Osteocyte (in vitro differentiated cells): ENCODE measurements at regions not wholly inside any gene's neighbourhood (a gene's known extent, or its start where the extent isn't known, plus 50 kb on each side); places are given as distances from the start of the nearest gene placed in this dataset.

Source experiments
- DNase-seq: peaks from one replicate; pipeline ENCODE4 v3.0.0; 2021; ENCODE audit warnings: mixed read lengths; ENCODE audit not compliant: unreplicated experiment; ENCODE audit errors: extremely low spot score
- H3K27ac Mint-ChIP-seq: one replicate; pipeline ENCODE4 v1.8.0; 2021; ENCODE audit warnings: mild to moderate bottlenecking, mixed read lengths; ENCODE audit not compliant: unreplicated experiment
- H3K27me3 Mint-ChIP-seq: one replicate; pipeline ENCODE4 v1.8.0; 2021; ENCODE audit warnings: mixed read lengths; ENCODE audit not compliant: unreplicated experiment
- H3K36me3 Mint-ChIP-seq: one replicate; pipeline ENCODE4 v1.8.0; 2021; ENCODE audit warnings: mixed read lengths; ENCODE audit not compliant: unreplicated experiment
- H3K4me1 Mint-ChIP-seq: one replicate; pipeline ENCODE4 v1.8.0; 2021; ENCODE audit warnings: mixed read lengths; ENCODE audit not compliant: unreplicated experiment
- H3K4me3 Mint-ChIP-seq: one replicate; pipeline ENCODE4 v1.8.0; 2021; ENCODE audit warnings: mild to moderate bottlenecking, moderate library complexity, mixed read lengths; ENCODE audit not compliant: unreplicated experiment
- H3K9me3 Mint-ChIP-seq: one replicate; pipeline ENCODE4 v1.8.0; 2021; ENCODE audit warnings: mixed read lengths; ENCODE audit not compliant: unreplicated experiment
- TF ChIP-seq, protein P1 (sequence below): fragments of 200-600 bp; sonication (generic); IDR thresholded peaks from 2 replicates; pipeline ENCODE4 v1.5.0; 2021; ENCODE audit warnings: antibody characterized with exemption, mild to moderate bottlenecking, moderate library complexity

- Mint-ChIP-seq H3K9me3 (no peaks in the 10 kb centered on the region), H3K4me1 (peaks cover 3% of the 10 kb centered on the region), H3K36me3 (no peaks in the 10 kb centered on the region), H3K27ac (no peak overlapping the region), H3K4me3 (no peak overlapping the region), H3K27me3 (peaks cover 16% of the 10 kb centered on the region)
- TF ChIP-seq, protein P1, sequence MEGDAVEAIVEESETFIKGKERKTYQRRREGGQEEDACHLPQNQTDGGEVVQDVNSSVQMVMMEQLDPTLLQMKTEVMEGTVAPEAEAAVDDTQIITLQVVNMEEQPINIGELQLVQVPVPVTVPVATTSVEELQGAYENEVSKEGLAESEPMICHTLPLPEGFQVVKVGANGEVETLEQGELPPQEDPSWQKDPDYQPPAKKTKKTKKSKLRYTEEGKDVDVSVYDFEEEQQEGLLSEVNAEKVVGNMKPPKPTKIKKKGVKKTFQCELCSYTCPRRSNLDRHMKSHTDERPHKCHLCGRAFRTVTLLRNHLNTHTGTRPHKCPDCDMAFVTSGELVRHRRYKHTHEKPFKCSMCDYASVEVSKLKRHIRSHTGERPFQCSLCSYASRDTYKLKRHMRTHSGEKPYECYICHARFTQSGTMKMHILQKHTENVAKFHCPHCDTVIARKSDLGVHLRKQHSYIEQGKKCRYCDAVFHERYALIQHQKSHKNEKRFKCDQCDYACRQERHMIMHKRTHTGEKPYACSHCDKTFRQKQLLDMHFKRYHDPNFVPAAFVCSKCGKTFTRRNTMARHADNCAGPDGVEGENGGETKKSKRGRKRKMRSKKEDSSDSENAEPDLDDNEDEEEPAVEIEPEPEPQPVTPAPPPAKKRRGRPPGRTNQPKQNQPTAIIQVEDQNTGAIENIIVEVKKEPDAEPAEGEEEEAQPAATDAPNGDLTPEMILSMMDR = no peak
- no peak for DNase-seq
Measured at GRCh38 chr15:47988564-47988963, 132.2 kb upstream of the SLC24A5 start.

DNA sequence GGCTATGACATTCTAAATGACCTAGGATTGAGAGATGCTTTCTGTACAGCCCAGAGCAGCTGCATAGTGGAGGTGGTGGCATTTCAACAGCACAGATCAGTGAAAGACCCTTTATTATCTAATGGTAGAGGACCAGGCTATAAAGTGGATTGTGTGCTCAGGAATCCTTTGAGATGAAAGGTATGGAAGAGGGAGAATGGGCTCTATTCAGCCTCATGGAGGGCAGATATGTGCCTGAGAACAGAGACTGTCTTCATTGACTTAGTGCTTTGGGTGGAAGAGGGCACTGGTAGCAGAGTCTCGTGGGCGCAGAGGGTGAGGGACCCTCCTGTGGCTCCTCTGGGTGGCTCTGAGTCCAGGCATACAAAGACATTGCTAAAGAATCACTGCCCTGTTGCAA is 130.0 kb upstream of the SLC24A5 start:
- peaks cover 19% of the 10 kb centered on the region for H3K27me3 Mint-ChIP-seq
- TF ChIP-seq, protein P1 = no peak
- H3K27ac Mint-ChIP-seq = no peak overlapping the region
- H3K4me1 Mint-ChIP-seq = peaks cover 3% of the 10 kb centered on the region
- H3K4me3 Mint-ChIP-seq = no peak overlapping the region
- no peaks in the 10 kb centered on the region for H3K9me3 Mint-ChIP-seq
- DNase-seq = no peak
- H3K36me3 Mint-ChIP-seq = no peaks in the 10 kb centered on the region

- Mint-ChIP-seq H3K36me3 (no peaks in the 10 kb centered on the region), H3K27ac (no peak overlapping the region), H3K4me3 (no peak overlapping the region), H3K4me1 (peaks cover 3% of the 10 kb centered on the region), H3K9me3 (no peaks in the 10 kb centered on the region), H3K27me3 (peaks cover 17% of the 10 kb centered on the region)
- TF ChIP-seq, protein P1 = no peak
- no peak for DNase-seq
Measured at GRCh38 chr15:47991357-47991756, 129.4 kb upstream of the SLC24A5 start.

DNA sequence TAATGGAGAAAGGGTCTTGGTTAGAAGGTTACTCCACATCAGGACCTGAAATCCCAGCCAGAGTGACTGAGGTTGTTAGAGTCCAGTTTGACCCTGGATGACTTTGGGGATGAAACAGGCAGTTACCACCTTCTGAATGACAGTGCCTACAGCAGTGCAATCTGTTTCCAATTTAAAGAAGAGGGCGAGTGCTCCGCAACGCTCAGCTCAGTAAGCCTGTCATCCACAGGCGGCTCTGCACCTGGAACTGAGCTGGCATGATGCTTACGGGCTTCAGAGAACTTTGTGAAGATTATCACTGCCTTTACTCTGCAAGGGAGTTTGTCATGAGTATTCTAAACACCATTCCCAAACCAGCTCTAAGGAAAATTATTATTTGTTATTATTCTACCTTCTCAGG is 127.7 kb upstream of the SLC24A5 start:
- TF ChIP-seq, protein P1 = no peak
- Mint-ChIP-seq H3K27ac (no peak overlapping the region), H3K9me3 (no peaks in the 10 kb centered on the region), H3K4me1 (no peaks in the 10 kb centered on the region), H3K27me3 (peaks cover 5% of the 10 kb centered on the region), H3K36me3 (no peaks in the 10 kb centered on the region), H3K4me3 (no peak overlapping the region)
- no peak for DNase-seq

DNA sequence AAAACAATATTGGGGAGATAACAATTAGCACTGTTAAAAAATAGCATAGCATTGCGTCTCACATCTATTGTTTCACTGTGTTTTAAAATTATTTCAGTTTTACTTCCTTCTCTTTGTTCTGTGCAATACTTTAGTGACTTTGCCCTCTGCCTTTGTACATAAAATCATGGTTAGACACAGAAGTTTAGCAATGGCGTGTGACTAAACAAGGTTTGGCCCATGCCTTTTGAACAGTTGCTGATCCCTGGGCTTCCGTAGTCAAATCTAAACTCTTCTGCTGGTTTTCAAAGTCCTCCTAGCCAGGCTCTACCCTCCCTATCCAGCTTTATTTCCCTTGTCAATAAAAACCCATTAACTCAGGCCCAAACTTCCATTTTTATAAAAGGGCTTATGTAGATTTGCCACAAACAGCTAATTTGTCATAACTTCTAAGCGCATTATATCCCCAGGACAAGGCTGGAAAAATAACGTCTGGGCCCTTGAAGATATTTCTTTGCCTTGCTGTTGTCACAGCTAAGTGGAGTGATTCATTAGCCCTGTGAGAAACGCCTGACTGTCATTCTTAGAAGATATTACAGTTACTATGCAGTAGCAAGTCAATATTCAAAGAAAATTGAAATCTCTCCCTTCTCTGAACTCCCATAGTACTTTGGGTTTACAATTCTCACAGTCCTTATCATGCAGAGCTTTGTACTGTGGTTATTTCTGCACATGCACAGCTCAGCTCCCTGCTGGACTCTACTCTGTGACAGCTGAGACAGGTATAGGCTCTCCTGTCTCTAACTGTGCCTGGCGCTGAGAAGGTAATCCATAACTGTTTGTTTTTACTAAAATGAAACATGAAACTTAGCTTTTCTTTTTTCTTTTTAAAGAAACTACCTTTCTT is 123.4 kb upstream of the SLC24A5 start:
- TF ChIP-seq, protein P1 = no peak
- Mint-ChIP-seq H3K4me3 (no peak overlapping the region), H3K4me1 (no peaks in the 10 kb centered on the region), H3K27me3 (peaks cover 13% of the 10 kb centered on the region), H3K27ac (no peak overlapping the region), H3K9me3 (no peaks in the 10 kb centered on the region), H3K36me3 (no peaks in the 10 kb centered on the region)
- DNase-seq = no peak
